AG09319 (cell line): ENCODE measurements at regions not wholly inside any gene's neighbourhood (a gene's known extent, or its start where the extent isn't known, plus 50 kb on each side); places are given as distances from the start of the nearest gene placed in this dataset.

Experiments used
- DNase-seq: peaks from one replicate; pipeline ENCODE4 v3.0.0-alpha.2; 2010; ENCODE audit warnings: low read depth; ENCODE audit errors: extremely low read depth
- CTCF ChIP-seq: IDR thresholded peaks from 2 replicates; pipeline ENCODE4 v1.5.1; 2011; ENCODE audit warnings: low read depth, mild to moderate bottlenecking, inconsistent platforms, low read length, moderate library complexity

- TF ChIP-seq CTCF: no peak
- DNase-seq: no peak
Measured at GRCh38 chr10:36048236-36048635, 406.1 kb upstream of the FZD8 start.

- DNase-seq: no peak
- no peak for TF ChIP-seq CTCF
Measured at GRCh38 chr10:36042135-36042534, 400.0 kb upstream of the FZD8 start.

- TF ChIP-seq CTCF: no peak
- DNase-seq: no peak
Measured at GRCh38 chr10:36038316-36038955, 396.3 kb upstream of the FZD8 start.

DNA sequence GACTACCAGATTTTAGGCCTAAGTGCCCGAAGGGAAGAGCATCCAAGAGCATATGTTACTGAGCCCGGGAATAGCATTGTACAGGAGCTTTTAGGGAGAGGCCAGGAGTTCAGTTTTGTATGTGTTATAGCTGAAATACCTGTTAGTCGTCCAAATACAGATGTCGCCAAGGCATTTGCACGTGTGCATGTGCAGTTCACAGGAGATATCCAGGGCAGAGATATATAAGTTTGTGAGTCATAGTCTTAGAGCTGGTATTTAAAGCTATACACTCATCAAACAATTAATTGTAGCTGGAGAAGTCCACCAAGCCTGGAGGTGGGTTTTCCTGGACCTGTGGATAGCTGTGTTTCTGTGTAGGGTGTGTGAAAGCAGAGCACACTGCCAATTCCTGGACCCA lies 394.0 kb upstream of the FZD8 start:
- DNase-seq: no peak
- no peak for TF ChIP-seq CTCF

- no peak for TF ChIP-seq CTCF
- no peak for DNase-seq
Measured at GRCh38 chr10:36033808-36034207, 391.7 kb upstream of the FZD8 start.

DNA sequence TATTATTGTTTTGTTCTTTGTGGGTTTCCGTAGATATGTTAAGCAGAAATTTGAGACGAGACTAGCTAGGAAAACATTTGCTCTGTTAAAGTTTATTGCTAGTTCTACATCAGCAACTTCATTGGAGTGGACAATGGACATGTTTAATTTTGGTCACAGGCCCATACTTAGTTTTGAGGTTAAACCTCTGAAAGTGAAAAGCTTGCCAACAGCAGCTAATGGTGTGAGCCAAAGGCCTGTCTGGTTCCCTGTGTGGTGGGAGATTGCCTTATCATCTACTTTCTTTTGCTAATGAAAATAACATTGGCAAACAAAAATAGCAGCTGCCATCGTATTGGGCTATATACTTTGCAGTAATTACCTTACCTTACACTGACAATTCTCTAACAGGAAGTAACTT lies 388.4 kb upstream of the FZD8 start:
- no peak for TF ChIP-seq CTCF
- no peak for DNase-seq

DNA sequence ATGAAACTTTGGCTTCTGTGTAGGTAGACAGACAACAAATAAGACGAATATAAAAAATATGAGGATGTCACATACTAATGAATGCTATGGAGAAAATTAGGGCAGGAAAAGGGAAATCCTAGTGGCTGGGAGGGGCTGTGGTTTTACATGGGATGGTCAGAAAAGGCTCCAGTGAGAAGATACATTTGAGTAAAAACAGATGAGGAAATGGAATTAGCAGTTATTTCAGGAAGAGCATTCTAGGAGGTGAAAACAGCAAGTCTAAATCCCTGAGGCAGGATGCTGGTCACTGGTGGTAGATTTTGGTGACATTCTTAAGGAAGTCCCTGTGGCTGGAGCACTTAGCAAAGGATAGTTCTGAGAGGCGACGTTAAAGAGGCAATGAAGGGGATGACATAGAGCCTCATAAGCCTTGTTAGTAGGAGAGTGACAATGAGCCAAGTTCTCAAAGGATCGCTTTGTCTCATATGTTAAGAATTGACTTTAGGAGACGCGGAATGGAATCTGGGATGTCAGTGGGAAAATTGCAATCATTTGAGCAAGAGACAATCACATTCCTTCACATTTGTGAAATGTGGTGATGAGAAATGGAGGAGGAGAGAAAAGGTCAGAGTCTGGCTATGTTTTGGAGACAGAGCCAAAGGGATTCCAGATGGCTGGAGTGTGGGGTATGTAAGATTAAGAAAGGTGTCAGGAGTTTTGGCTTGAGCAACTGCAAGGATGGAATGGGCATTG lies 384.7 kb upstream of the FZD8 start:
- no peak for TF ChIP-seq CTCF
- DNase-seq: no peak
